Keratinocyte (primary cell): ENCODE measurements at regions not wholly inside any gene's neighbourhood (a gene's known extent, or its start where the extent isn't known, plus 50 kb on each side); places are given as distances from the start of the nearest gene placed in this dataset.
A peak's percentile ranks its signal among the peaks of the same experiment; 100 is the strongest.

Source experiments
- DNase-seq: peaks from one replicate; pipeline ENCODE4 v3.0.0-alpha.2; 2011; ENCODE audit warnings: low read depth, missing footprints, low spot score
- FAIRE-seq: peaks from 2 replicates; lab custom pipeline; 2011; peaks lifted over from hg19 to GRCh38; lab: Jason Lieb, UNC
- H2AFZ ChIP-seq: 2 replicates; pipeline ENCODE4 v1.6.0; 2012; ENCODE audit warnings: low read length, control low read depth, inconsistent platforms; ENCODE audit not compliant: control insufficient read depth
- H3K27ac ChIP-seq: 2 replicates; pipeline ENCODE4 v1.5.1; 2011; ENCODE audit warnings: low read length; ENCODE audit not compliant: control insufficient read depth, insufficient read depth
- H3K27me3 ChIP-seq: 3 replicates; pipeline ENCODE4 v1.6.0; 2011; ENCODE audit warnings: low read length; ENCODE audit not compliant: control insufficient read depth, insufficient read depth; ENCODE audit errors: extremely low read depth
- H3K36me3 ChIP-seq, 2 experiments: 2 replicates in 1 of 2; 3 replicates in 1 of 2; pipeline ENCODE4 v1.5.1; 2011; ENCODE audit warnings: low read length in 2 of 2, mild to moderate bottlenecking in 1 of 2; ENCODE audit not compliant: control insufficient read depth in 2 of 2, insufficient read depth in 2 of 2; ENCODE audit errors: extremely low read depth in 1 of 2
- H3K4me1 ChIP-seq: 3 replicates; pipeline ENCODE4 v1.5.1; 2011; ENCODE audit warnings: low read length; ENCODE audit not compliant: control insufficient read depth, insufficient read depth; ENCODE audit errors: extremely low read depth
- H3K4me2 ChIP-seq: 3 replicates; pipeline ENCODE4 v1.6.0; 2011; ENCODE audit warnings: low read depth, low read length; ENCODE audit not compliant: control insufficient read depth, insufficient read depth; ENCODE audit errors: extremely low read depth
- H3K4me3 ChIP-seq, 3 experiments: fragments of 200-600 bp in 1 of 3; sonication (generic) in 1 of 3; 2 replicates in 2 of 3; 3 replicates in 1 of 3; pipeline ENCODE4 v1.5.1; 2011 to 2016; ENCODE audit warnings: low read length in 3 of 3, mild to moderate bottlenecking in 3 of 3, control low read depth in 2 of 3, inconsistent platforms in 1 of 3, low read depth in 1 of 3, mixed read lengths in 1 of 3, mixed run types in 1 of 3, moderate library complexity in 1 of 3; ENCODE audit not compliant: control insufficient read depth in 2 of 3, insufficient read depth in 2 of 3; ENCODE audit errors: extremely low read depth in 1 of 3
- H3K79me2 ChIP-seq: 2 replicates; pipeline ENCODE4 v1.6.0; 2012; ENCODE audit warnings: low read length; ENCODE audit not compliant: control insufficient read depth, insufficient read depth
- H3K9ac ChIP-seq: 3 replicates; pipeline ENCODE4 v1.6.0; 2011; ENCODE audit warnings: low read length; ENCODE audit not compliant: control insufficient read depth, insufficient read depth; ENCODE audit errors: extremely low read depth
- H3K9me1 ChIP-seq: 3 replicates; pipeline ENCODE4 v1.6.0; 2011; ENCODE audit warnings: low read length; ENCODE audit not compliant: control insufficient read depth, insufficient read depth; ENCODE audit errors: extremely low read depth
- H3K9me3 ChIP-seq: 2 replicates; pipeline ENCODE4 v1.5.1; 2012; ENCODE audit warnings: low read depth, low read length; ENCODE audit not compliant: control insufficient read depth
- H4K20me1 ChIP-seq: 3 replicates; pipeline ENCODE4 v1.6.0; 2011; ENCODE audit warnings: low read length; ENCODE audit not compliant: control insufficient read depth, insufficient read depth; ENCODE audit errors: extremely low read depth
- CTCF ChIP-seq, 3 experiments: IDR thresholded peaks in 1 of 3; conservative IDR thresholded peaks in 1 of 3; optimal IDR thresholded peaks in 1 of 3; 2 replicates in 2 of 3; 3 replicates in 1 of 3; pipeline versions ENCODE3 to v1.5.1; 2011; ENCODE audit warnings: low read length in 3 of 3, mild to moderate bottlenecking in 3 of 3, moderate library complexity in 2 of 3, control low read depth in 1 of 3, inconsistent platforms in 1 of 3; ENCODE audit not compliant: insufficient read depth in 2 of 3; ENCODE audit errors: extremely low read depth in 1 of 3
- EZH2 ChIP-seq: IDR thresholded peaks from one replicate; pipeline ENCODE4 v1.6.1; 2012; ENCODE audit warnings: inconsistent platforms, mild to moderate bottlenecking, low read length, moderate library complexity
- dilution Hi-C: fragments of 300-500 bp; cut with MboI; formaldehyde crosslinking; loops from one replicate; pipeline ENCODE4 v1.7.0; 2020; ENCODE audit warnings: low sequenced_read_pairs; ENCODE audit not compliant: extremely low pct_ligation_motif_present

GRCh38 chr1:56202796-56203492, 376.4 kb downstream of the PLPP3 start:
- dilution Hi-C loops: loop anchor here (25.0 kb wide), 1 partner anchor 691 kb away; no protein-coding TSS in a partner anchor
- no peak overlapping the region for H3K9ac ChIP-seq
- no peaks in the 10 kb centered on the region for H3K9me1 ChIP-seq
- no peak overlapping the region for H3K4me2 ChIP-seq
- FAIRE-seq (no peak), DNase-seq (no peak)
- H3K9me3 ChIP-seq: no peaks in the 10 kb centered on the region
- TF ChIP-seq EZH2 (no peak), CTCF (optimal IDR thresholded peaks at IDR 0.05 in 1 of 3, IDR thresholded peaks at IDR 0.05 in 1 of 3, conservative IDR thresholded peaks at IDR 0.05 in 1 of 3; ENCODE audit: extremely low read depth in 1 of 3, insufficient read depth in 2 of 3, low read length in 3 of 3) (no peak)
- H3K79me2 ChIP-seq: no peaks in the 10 kb centered on the region
- H3K27ac ChIP-seq: no peak overlapping the region
- H3K27me3 ChIP-seq: no peaks in the 10 kb centered on the region
- no peaks in the 10 kb centered on the region for H4K20me1 ChIP-seq
- no peak overlapping the region for H3K4me3 ChIP-seq
- H2AFZ ChIP-seq: peak overlapping the region; percentile 29
- no peaks in the 10 kb centered on the region for H3K36me3 ChIP-seq
- no peaks in the 10 kb centered on the region for H3K4me1 ChIP-seq

GRCh38 chr1:56202186-56202585, 377.2 kb downstream of the PLPP3 start:
- H3K4me2 ChIP-seq: no peak overlapping the region
- H2AFZ ChIP-seq: no peak overlapping the region
- H3K9ac ChIP-seq: no peak overlapping the region
- FAIRE-seq: peak; percentile 58
- no peaks in the 10 kb centered on the region for H3K9me3 ChIP-seq
- H3K9me1 ChIP-seq: no peaks in the 10 kb centered on the region
- no peaks in the 10 kb centered on the region for H3K4me1 ChIP-seq
- no peak overlapping the region for H3K4me3 ChIP-seq
- H3K79me2 ChIP-seq: no peaks in the 10 kb centered on the region
- TF ChIP-seq EZH2: no peak
- no peak for TF ChIP-seq CTCF (optimal IDR thresholded peaks at IDR 0.05 in 1 of 3, IDR thresholded peaks at IDR 0.05 in 1 of 3, conservative IDR thresholded peaks at IDR 0.05 in 1 of 3; ENCODE audit: extremely low read depth in 1 of 3, insufficient read depth in 2 of 3, low read length in 3 of 3)
- no peak overlapping the region for H3K27ac ChIP-seq
- DNase-seq: no peak
- no peaks in the 10 kb centered on the region for H3K36me3 ChIP-seq
- no peaks in the 10 kb centered on the region for H3K27me3 ChIP-seq
- dilution Hi-C loops: loop anchor here (25.0 kb wide), 1 partner anchor 690 kb away; no protein-coding TSS in a partner anchor
- no peaks in the 10 kb centered on the region for H4K20me1 ChIP-seq
